ENCODE measurements at regions not wholly inside any gene's neighbourhood (a gene's known extent, or its start where the extent isn't known, plus 50 kb on each side); places are given as distances from the start of the nearest gene placed in this dataset.
A peak's percentile ranks its signal among the peaks of the same experiment; 100 is the strongest.

GRCh38 chr3:152756807-152757206, 78.1 kb upstream of the P2RY1 start:
- no peak for DNase-seq (ENCODE audit: low read depth)
- no peak overlapping the region for H3K4me3 ChIP-seq (ENCODE audit: low read depth, low read length)
- TF ChIP-seq CTCF (IDR thresholded peaks at IDR 0.05; ENCODE audit: insufficient read depth, low read depth, low read length, missing control alignments) = no peak

- 0 out of 2 replicates have a peak overlapping the region, but pooled peaks have one; percentile 23 for H3K4me3 ChIP-seq (ENCODE audit: low read depth, low read length)
- DNase-seq (ENCODE audit: low read depth) = peak; percentile 78
- no peak for TF ChIP-seq CTCF (IDR thresholded peaks at IDR 0.05; ENCODE audit: insufficient read depth, low read depth, low read length, missing control alignments)
Measured at GRCh38 chr3:152760024-152760563, 74.8 kb upstream of the P2RY1 start.

- H3K4me3 ChIP-seq (ENCODE audit: low read depth, low read length) = 0 out of 2 replicates have a peak overlapping the region, but pooled peaks have one; percentile 23
- DNase-seq (ENCODE audit: low read depth) = no peak
- TF ChIP-seq CTCF (IDR thresholded peaks at IDR 0.05; ENCODE audit: insufficient read depth, low read depth, low read length, missing control alignments) = no peak
Measured at GRCh38 chr3:152760591-152760990, 74.3 kb upstream of the P2RY1 start.

- H3K4me3 ChIP-seq (ENCODE audit: low read depth, low read length) = no peak overlapping the region
- TF ChIP-seq CTCF (IDR thresholded peaks at IDR 0.05; ENCODE audit: insufficient read depth, low read depth, low read length, missing control alignments) = no peak
- no peak for DNase-seq (ENCODE audit: low read depth)
Measured at GRCh38 chr3:152768478-152768877, 66.5 kb upstream of the P2RY1 start.

- DNase-seq (ENCODE audit: low read depth) = peak; percentile 34
- H3K4me3 ChIP-seq (ENCODE audit: low read depth, low read length) = no peak overlapping the region
- TF ChIP-seq CTCF (IDR thresholded peaks at IDR 0.05; ENCODE audit: insufficient read depth, low read depth, low read length, missing control alignments) = no peak
Measured at GRCh38 chr3:152769523-152769922, 65.4 kb upstream of the P2RY1 start.

GRCh38 chr3:152770296-152770695, 64.6 kb upstream of the P2RY1 start:
- DNase-seq (ENCODE audit: low read depth) = no peak
- TF ChIP-seq CTCF (IDR thresholded peaks at IDR 0.05; ENCODE audit: insufficient read depth, low read depth, low read length, missing control alignments) = no peak
- no peak overlapping the region for H3K4me3 ChIP-seq (ENCODE audit: low read depth, low read length)

- no peak overlapping the region for H3K4me3 ChIP-seq (ENCODE audit: low read depth, low read length)
- no peak for TF ChIP-seq CTCF (IDR thresholded peaks at IDR 0.05; ENCODE audit: insufficient read depth, low read depth, low read length, missing control alignments)
- DNase-seq (ENCODE audit: low read depth) = no peak
Measured at GRCh38 chr3:152771120-152771519, 63.8 kb upstream of the P2RY1 start.
